GM06990 (cell line): ENCODE measurements at regions not wholly inside any gene's neighbourhood (a gene's known extent, or its start where the extent isn't known, plus 50 kb on each side); places are given as distances from the start of the nearest gene placed in this dataset.

Source experiments
- DNase-seq: peaks from one replicate; pipeline ENCODE4 v3.0.0-alpha.2; 2011; ENCODE audit not compliant: insufficient read length; ENCODE audit errors: extremely low read depth
- H3K27me3 ChIP-seq: replicated peaks from 2 replicates; pipeline ENCODE4 v1.6.0; 2011; ENCODE audit warnings: low read length; ENCODE audit not compliant: control insufficient read depth, insufficient read depth
- H3K36me3 ChIP-seq: 2 replicates; pipeline ENCODE4 v1.5.1; 2011; ENCODE audit warnings: low read length; ENCODE audit not compliant: control insufficient read depth, insufficient read depth
- H3K4me3 ChIP-seq: replicated peaks from 2 replicates; pipeline ENCODE4 v1.5.1; 2011; ENCODE audit warnings: low read depth, mild to moderate bottlenecking, control low read depth, low read length
- CTCF ChIP-seq: IDR thresholded peaks from 2 replicates; pipeline ENCODE4 v1.5.1; 2011; ENCODE audit warnings: low read length, control low read depth, mild to moderate bottlenecking, inconsistent platforms; ENCODE audit not compliant: insufficient read depth, poor library complexity, severe bottlenecking

- no peaks in the 10 kb centered on the region for H3K27me3 ChIP-seq
- H3K36me3 ChIP-seq: no peaks in the 10 kb centered on the region
- DNase-seq: no peak
- no peak overlapping the region for H3K4me3 ChIP-seq
- TF ChIP-seq CTCF: no peak
These were observed 61.8 kb upstream of the YWHAQ start for GRCh38 chr2:9692456-9693195.

- Histone ChIP-seq H3K36me3 (no peaks in the 10 kb centered on the region), H3K27me3 (no peaks in the 10 kb centered on the region), H3K4me3 (no peak overlapping the region)
- TF ChIP-seq CTCF: no peak
- DNase-seq: no peak
These were observed 62.3 kb upstream of the YWHAQ start for GRCh38 chr2:9693196-9693491.

- no peak overlapping the region for H3K4me3 ChIP-seq
- H3K27me3 ChIP-seq: no peaks in the 10 kb centered on the region
- no peak for DNase-seq
- no peak for TF ChIP-seq CTCF
- no peaks in the 10 kb centered on the region for H3K36me3 ChIP-seq
These were observed 62.8 kb upstream of the YWHAQ start for GRCh38 chr2:9693646-9694045.

GRCh38 chr2:9694661-9695234 lies 64.0 kb upstream of the YWHAQ start:
- H3K27me3 ChIP-seq: no peaks in the 10 kb centered on the region
- no peaks in the 10 kb centered on the region for H3K36me3 ChIP-seq
- no peak for DNase-seq
- no peak overlapping the region for H3K4me3 ChIP-seq
- no peak for TF ChIP-seq CTCF

- no peak for TF ChIP-seq CTCF
- no peak overlapping the region for H3K4me3 ChIP-seq
- no peak for DNase-seq
These were observed 65.1 kb upstream of the YWHAQ start for GRCh38 chr2:9695941-9696340.

GRCh38 chr2:9696731-9697130 lies 65.9 kb upstream of the YWHAQ start:
- no peaks in the 10 kb centered on the region for H3K36me3 ChIP-seq
- DNase-seq: no peak
- no peak overlapping the region for H3K4me3 ChIP-seq
- no peaks in the 10 kb centered on the region for H3K27me3 ChIP-seq
- TF ChIP-seq CTCF: no peak

More at GRCh38 chr2:9695941-9696340, 65.1 kb upstream of the YWHAQ start:
- Histone ChIP-seq H3K36me3 (no peaks in the 10 kb centered on the region), H3K27me3 (no peaks in the 10 kb centered on the region)
